Epithelial cell of proximal tubule (primary cell): ENCODE measurements at regions not wholly inside any gene's neighbourhood (a gene's known extent, or its start where the extent isn't known, plus 50 kb on each side); places are given as distances from the start of the nearest gene placed in this dataset.

Source experiments
- DNase-seq: peaks from one replicate; pipeline ENCODE4 v3.0.0-alpha.2; 2011; ENCODE audit warnings: low read depth
- H3K4me3 ChIP-seq: 2 replicates; pipeline ENCODE4 v1.5.1; 2011; ENCODE audit warnings: low read depth, mild to moderate bottlenecking, low read length
- TF ChIP-seq, protein P1 (sequence below): conservative IDR thresholded peaks from 2 replicates; pipeline ENCODE4 v1.5.1; 2012; ENCODE audit warnings: low read depth, mild to moderate bottlenecking, low read length

DNA sequence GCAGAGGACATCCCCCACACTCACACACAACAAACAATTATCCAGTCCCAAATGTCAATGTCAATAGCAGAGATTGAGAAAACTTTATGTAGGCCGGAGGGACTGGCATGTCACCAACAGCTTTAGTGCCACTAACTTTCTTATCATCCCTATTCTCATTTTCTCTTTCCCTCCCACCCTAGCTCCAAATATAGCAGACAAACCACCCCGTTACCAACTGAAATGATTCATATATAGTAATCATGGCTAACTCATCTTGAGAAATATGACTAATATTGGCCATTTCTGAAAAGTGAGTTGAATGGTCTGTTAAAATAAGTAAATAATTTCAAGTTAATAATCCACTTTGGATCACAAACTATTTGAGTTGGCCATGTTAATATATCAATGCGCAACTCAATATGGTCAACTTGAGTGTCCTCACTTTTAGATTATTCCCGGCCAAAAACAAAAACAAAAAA, 242.1 kb upstream of the RND3 start:
- no peak for DNase-seq
- H3K4me3 ChIP-seq = no peak overlapping the region
- TF ChIP-seq, protein P1, sequence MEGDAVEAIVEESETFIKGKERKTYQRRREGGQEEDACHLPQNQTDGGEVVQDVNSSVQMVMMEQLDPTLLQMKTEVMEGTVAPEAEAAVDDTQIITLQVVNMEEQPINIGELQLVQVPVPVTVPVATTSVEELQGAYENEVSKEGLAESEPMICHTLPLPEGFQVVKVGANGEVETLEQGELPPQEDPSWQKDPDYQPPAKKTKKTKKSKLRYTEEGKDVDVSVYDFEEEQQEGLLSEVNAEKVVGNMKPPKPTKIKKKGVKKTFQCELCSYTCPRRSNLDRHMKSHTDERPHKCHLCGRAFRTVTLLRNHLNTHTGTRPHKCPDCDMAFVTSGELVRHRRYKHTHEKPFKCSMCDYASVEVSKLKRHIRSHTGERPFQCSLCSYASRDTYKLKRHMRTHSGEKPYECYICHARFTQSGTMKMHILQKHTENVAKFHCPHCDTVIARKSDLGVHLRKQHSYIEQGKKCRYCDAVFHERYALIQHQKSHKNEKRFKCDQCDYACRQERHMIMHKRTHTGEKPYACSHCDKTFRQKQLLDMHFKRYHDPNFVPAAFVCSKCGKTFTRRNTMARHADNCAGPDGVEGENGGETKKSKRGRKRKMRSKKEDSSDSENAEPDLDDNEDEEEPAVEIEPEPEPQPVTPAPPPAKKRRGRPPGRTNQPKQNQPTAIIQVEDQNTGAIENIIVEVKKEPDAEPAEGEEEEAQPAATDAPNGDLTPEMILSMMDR = no peak

DNA sequence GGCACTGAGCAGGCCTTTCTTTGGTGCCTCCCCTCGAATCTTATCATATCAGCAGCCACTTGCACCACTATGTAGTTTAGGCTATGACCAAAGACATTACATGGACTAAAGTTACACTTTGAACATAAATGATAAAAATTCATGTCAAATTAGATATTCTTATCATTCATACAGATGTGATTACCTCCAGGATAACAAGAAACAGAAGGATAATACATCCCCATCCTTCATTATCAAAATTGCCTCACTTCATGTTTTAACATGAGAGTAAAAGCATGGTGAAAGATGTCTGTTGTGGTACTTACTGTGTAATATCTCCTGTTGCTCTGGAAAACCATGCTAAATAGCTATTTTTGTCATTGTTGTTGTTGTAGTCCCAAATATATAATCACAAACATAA, 230.8 kb upstream of the RND3 start:
- no peak overlapping the region for H3K4me3 ChIP-seq
- TF ChIP-seq, protein P1 = no peak
- DNase-seq = no peak

DNA sequence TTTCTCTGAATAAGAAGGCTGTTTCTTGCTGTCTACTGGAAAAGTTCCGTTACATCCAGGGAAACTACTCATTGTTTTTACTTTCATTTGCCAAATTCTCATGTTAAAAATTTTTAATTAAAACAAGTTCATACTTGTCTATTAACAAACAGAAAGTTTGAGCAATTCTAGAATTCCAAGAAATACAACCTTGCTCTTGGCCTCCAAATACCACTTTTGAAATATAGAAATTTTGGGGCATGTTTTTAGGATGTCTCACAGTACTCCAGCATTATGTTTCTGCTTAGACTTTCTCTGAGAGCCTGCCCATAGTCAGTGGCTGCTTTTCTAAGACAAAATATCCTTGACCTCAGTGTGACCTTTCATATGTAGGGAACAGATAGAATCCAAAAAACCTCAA, 228.7 kb upstream of the RND3 start:
- TF ChIP-seq, protein P1 = no peak
- H3K4me3 ChIP-seq = no peak overlapping the region
- DNase-seq = no peak

DNA sequence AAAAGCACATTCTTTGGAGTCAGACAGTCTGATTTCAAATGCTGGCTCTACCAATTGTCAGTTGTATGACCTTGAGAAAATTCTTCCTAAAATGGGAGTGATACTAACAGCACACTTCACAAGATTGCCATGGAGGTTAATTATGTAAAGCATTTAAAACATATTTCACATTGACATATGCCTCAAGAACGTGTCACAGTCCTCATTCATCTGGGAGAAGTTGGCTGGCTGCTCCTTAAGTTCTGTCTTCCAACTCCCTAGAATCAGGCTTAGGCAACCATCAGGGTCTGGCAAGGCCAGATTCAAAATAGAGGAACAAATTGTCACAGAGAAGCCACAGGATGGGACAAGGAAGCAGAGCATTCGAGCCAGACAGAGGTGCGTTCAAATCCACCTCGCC, 228.0 kb upstream of the RND3 start:
- no peak overlapping the region for H3K4me3 ChIP-seq
- no peak for DNase-seq
- TF ChIP-seq, protein P1 = no peak

DNA sequence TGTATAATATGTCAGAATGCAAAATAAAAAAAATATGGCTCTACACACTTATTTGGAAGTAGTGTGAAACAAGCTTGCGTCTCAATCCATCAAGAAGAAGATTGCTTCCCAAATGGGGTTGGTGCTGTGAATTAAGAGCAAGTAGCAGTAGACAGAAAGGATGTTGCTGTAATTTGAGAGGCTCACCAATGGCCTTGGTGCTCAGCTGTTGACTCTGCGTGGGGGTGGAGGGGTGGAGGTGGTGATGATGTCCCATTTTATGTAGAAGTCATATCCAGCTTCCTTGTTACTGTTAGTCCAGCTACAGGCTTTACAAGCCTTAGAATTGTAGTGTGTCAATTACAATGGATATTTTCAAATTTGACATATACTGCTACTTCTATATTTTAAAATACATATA, 223.4 kb upstream of the RND3 start:
- no peak overlapping the region for H3K4me3 ChIP-seq
- TF ChIP-seq, protein P1 = no peak
- DNase-seq = no peak

DNA sequence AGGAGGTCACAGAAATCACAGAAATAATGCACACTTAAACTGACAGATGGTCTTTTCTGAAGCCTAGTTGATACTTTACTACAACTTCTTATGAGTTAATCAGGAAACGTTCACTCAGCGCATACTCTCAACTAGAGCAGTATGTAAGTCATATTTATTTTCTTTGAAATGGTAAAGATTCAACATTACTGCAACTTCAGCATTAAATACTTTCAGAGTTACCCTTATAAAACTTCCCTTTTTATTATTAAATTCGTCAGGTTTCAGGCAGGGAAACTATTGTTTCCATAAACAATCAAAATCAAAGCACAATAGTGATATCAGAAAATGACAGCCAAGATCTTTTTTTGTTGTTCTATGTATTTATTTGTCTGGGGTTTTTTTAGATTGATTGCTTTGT, 222.6 kb upstream of the RND3 start:
- no peak for DNase-seq
- TF ChIP-seq, protein P1 = no peak
- H3K4me3 ChIP-seq = no peak overlapping the region

DNA sequence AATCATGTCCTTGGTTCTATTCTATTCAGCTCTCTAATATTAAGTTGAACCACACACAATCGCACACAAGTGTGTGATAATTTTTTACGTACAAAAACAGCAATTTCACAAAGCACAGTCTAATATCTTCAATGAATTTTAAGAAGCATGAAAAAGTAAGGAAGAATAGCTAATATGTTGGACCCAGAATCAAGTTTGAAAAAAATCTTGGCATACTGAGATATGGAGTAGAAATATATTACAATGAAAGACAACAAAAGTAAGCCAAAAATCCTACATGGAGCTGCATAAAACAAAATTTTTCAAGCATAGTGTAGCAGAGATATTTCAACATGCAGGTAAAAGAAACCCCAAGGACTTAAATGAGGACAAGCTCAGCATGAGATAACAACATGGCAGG, 219.1 kb upstream of the RND3 start:
- TF ChIP-seq, protein P1 = no peak
- no peak overlapping the region for H3K4me3 ChIP-seq
- no peak for DNase-seq
